CD4-positive, alpha-beta T cell (primary cell): ENCODE measurements at regions not wholly inside any gene's neighbourhood (a gene's known extent, or its start where the extent isn't known, plus 50 kb on each side); places are given as distances from the start of the nearest gene placed in this dataset.

ENCODE experiments used
- ATAC-seq: fragments of 200-7000 bp; cut with Tn5 transposase; one replicate; pipeline ENCODE4 v1.10.0; 2022; ENCODE audit warnings: mild to moderate bottlenecking; ENCODE audit not compliant: poor library complexity
- CTCF ChIA-PET: fragments of 350-600 bp; sonication (Branson Sonifier 250); formaldehyde crosslinking; loops from one replicate; lab custom pipeline; 2021; ENCODE audit warnings: antibody characterized with exemption, inconsistent platforms; lab: Charles Lee
- POLR2A ChIA-PET: fragments of 350-600 bp; sonication (Branson Sonifier 250); formaldehyde crosslinking; loops from one replicate; lab custom pipeline; 2021; ENCODE audit warnings: antibody characterized with exemption, inconsistent platforms; lab: Charles Lee
- DNase-seq, 14 experiments: peaks; one replicate each; pipeline ENCODE4 v3.0.0-alpha.2; 2013 to 2020; ENCODE audit warnings: mixed read lengths in 2 of 14
- H3K27ac ChIP-seq, 2 donors: one replicate each; pipeline versions ENCODE4 v1.5.1 to v1.7.0; 2013; ENCODE audit warnings: low read length in 2 of 2, low read depth in 1 of 2, mild to moderate bottlenecking in 1 of 2
- H3K27me3 ChIP-seq, 2 experiments: 1 replicate in 1 of 2; 2 replicates in 1 of 2; pipeline versions ENCODE4 v1.6.1 to v1.7.0; 2013; ENCODE audit warnings: low read length in 2 of 2, control low read depth in 1 of 2, mild to moderate bottlenecking in 1 of 2, moderate library complexity in 1 of 2; ENCODE audit not compliant: insufficient read depth in 2 of 2, control insufficient read depth in 1 of 2
- H3K36me3 ChIP-seq: one replicate; pipeline ENCODE4 v1.6.1; 2013; ENCODE audit warnings: low read length, control low read depth; ENCODE audit not compliant: insufficient read depth
- H3K4me1 ChIP-seq: one replicate; pipeline ENCODE4 v1.6.1; 2013; ENCODE audit warnings: low read length, control low read depth; ENCODE audit not compliant: insufficient read depth
- H3K4me3 ChIP-seq: one replicate; pipeline ENCODE4 v1.5.1; 2013; ENCODE audit warnings: mild to moderate bottlenecking, low read length, moderate library complexity
- H3K9me3 ChIP-seq, 2 experiments: 1 replicate in 1 of 2; 2 replicates in 1 of 2; pipeline versions ENCODE4 v1.6.1 to v1.7.0; 2013; ENCODE audit warnings: low read length in 2 of 2, mild to moderate bottlenecking in 2 of 2, control low read depth in 1 of 2, moderate library complexity in 1 of 2; ENCODE audit not compliant: control insufficient read depth in 1 of 2, insufficient read depth in 1 of 2
- H3K27ac Mint-ChIP-seq: one replicate; pipeline ENCODE4 v1.8.0; 2020; ENCODE audit warnings: mixed read lengths
- H3K27me3 Mint-ChIP-seq: one replicate; pipeline ENCODE4 v1.8.0; 2021; ENCODE audit warnings: mixed read lengths
- H3K36me3 Mint-ChIP-seq: one replicate; pipeline ENCODE4 v1.8.0; 2021; ENCODE audit warnings: low read depth, mixed read lengths
- H3K4me1 Mint-ChIP-seq: one replicate; pipeline ENCODE4 v1.8.0; 2021; ENCODE audit warnings: low read depth, mixed read lengths
- H3K4me3 Mint-ChIP-seq: one replicate; pipeline ENCODE4 v1.8.0; 2020; ENCODE audit warnings: mild to moderate bottlenecking, mixed read lengths
- H3K9me3 Mint-ChIP-seq: one replicate; pipeline ENCODE4 v1.8.0; 2020; ENCODE audit warnings: mixed read lengths
- intact Hi-C, 2 experiments: fragments of 100-400 bp; cut with DNase I in 1 of 2; cut with micrococcal nuclease in 1 of 2; formaldehyde crosslinking; loops; one replicate each; pipeline versions ENCODE4 v1.15.1 to v1.9.0; 2023 to 2025; cut with DNase I, micrococcal nuclease
- TF ChIP-seq, protein P1 (sequence below): fragments of 200-600 bp; IDR thresholded peaks from one replicate; pipeline ENCODE4 v1.8.0; 2022; ENCODE audit warnings: antibody characterized with exemption, mild to moderate bottlenecking

DNA sequence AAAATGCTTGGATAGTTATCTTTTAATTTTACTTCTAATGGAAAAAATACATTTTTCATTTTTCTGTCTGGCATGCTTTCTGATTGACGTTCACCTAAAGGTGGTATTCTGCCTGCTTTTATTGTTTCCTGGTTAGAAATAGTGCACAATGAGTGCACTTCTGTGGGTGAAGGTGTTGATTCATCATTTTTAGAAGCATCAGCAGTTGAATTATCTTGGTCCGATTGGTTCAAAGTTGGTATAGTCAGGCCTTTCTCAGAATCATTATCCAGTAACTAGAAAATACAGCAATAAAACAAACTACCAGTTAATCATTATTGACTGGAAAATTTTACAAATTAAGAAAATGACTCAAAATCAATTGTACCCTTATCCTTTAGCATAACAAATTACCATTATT is 84.5 kb downstream of the STRADB start:
- Histone ChIP-seq H3K27ac (no peak overlapping the region), H3K36me3 (no peaks in the 10 kb centered on the region), H3K27me3 (no peaks in the 10 kb centered on the region), H3K9me3 (peaks cover 0 to 11% of the 10 kb centered on the region in 2 experiments), H3K4me1 (no peaks in the 10 kb centered on the region), H3K4me3 (no peak overlapping the region)
- Mint-ChIP-seq H3K27me3 (no peaks in the 10 kb centered on the region), H3K4me1 (no peaks in the 10 kb centered on the region), H3K9me3 (peaks cover 9% of the 10 kb centered on the region), H3K27ac (no peak overlapping the region), H3K36me3 (no peaks in the 10 kb centered on the region), H3K4me3 (no peak overlapping the region)
- no peak for ATAC-seq
- CTCF ChIA-PET = no interaction called here
- POLR2A ChIA-PET = no interaction called here
- TF ChIP-seq, protein P1, sequence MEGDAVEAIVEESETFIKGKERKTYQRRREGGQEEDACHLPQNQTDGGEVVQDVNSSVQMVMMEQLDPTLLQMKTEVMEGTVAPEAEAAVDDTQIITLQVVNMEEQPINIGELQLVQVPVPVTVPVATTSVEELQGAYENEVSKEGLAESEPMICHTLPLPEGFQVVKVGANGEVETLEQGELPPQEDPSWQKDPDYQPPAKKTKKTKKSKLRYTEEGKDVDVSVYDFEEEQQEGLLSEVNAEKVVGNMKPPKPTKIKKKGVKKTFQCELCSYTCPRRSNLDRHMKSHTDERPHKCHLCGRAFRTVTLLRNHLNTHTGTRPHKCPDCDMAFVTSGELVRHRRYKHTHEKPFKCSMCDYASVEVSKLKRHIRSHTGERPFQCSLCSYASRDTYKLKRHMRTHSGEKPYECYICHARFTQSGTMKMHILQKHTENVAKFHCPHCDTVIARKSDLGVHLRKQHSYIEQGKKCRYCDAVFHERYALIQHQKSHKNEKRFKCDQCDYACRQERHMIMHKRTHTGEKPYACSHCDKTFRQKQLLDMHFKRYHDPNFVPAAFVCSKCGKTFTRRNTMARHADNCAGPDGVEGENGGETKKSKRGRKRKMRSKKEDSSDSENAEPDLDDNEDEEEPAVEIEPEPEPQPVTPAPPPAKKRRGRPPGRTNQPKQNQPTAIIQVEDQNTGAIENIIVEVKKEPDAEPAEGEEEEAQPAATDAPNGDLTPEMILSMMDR = no peak
- intact Hi-C loops = no loop called here
- DNase-seq = no peak

DNA sequence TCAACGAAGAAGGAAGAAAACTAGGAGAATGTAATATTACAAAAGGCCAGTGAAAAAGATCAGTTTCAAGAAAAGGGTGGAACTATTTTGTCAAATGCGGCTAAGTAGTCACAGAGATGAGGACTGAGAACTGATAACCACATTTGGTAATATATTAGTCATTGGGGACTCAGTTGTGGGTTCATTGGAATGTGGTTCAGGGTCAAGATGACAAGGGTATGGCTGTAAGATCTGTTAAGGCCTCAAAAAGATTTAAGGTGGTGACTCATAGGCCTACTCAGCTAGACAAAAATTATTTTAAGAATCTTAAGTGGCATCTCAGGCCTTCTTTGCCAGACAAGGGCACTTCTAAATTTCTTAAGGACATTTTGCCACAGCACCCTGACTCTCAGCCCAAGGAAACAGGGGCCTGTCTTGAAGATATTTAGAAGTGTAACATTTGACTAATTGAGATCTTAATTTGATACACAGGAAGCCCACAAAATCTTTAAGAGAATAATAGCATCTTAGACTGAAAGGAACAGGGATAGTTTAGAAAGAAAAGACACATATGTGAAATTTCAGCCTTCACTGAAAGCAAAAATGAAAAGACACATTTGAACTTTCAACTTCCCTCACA is 81.3 kb downstream of the STRADB start:
- Histone ChIP-seq H3K36me3 (no peaks in the 10 kb centered on the region), H3K27ac (no peak overlapping the region), H3K27me3 (no peaks in the 10 kb centered on the region), H3K9me3 (peaks cover 0 to 17% of the 10 kb centered on the region in 2 experiments), H3K4me1 (no peaks in the 10 kb centered on the region), H3K4me3 (no peak overlapping the region)
- Mint-ChIP-seq H3K9me3 (peaks cover 9% of the 10 kb centered on the region), H3K27me3 (no peaks in the 10 kb centered on the region), H3K4me1 (no peaks in the 10 kb centered on the region), H3K4me3 (no peak overlapping the region), H3K27ac (no peak overlapping the region), H3K36me3 (peaks cover under 1% of the 10 kb centered on the region)
- no peak for ATAC-seq
- TF ChIP-seq, protein P1 = no peak
- intact Hi-C loops = no loop called here
- ChIA-PET CTCF (no interaction called here), POLR2A (no interaction called here)
- DNase-seq = peak in 1 of 14 experiments; percentile 23
